MM.1S (cell line): ENCODE measurements at regions not wholly inside any gene's neighbourhood (a gene's known extent, or its start where the extent isn't known, plus 50 kb on each side); places are given as distances from the start of the nearest gene placed in this dataset.

Experiments used
- DNase-seq: peaks from one replicate; pipeline ENCODE4 v3.0.0-alpha.2; 2015
- H2AFZ ChIP-seq: fragments of 300-600 bp; sonication (generic); 2 replicates; pipeline ENCODE4 v1.6.0; 2016; ENCODE audit warnings: antibody characterized with exemption, low read length
- H3F3A ChIP-seq: fragments of 300-600 bp; sonication (generic); 2 replicates; pipeline ENCODE4 v1.6.1; 2016; ENCODE audit warnings: mild to moderate bottlenecking, antibody characterized with exemption, low read length, moderate library complexity, mixed read lengths; ENCODE audit not compliant: insufficient read depth
- H3K27ac ChIP-seq: fragments of 300-600 bp; sonication (generic); 2 replicates; pipeline ENCODE4 v1.5.1; 2016; ENCODE audit warnings: mild to moderate bottlenecking, low read length
- H3K27me3 ChIP-seq: fragments of 300-600 bp; sonication (generic); replicated peaks from 2 replicates; pipeline ENCODE4 v1.6.0; 2016; ENCODE audit warnings: low read length; ENCODE audit not compliant: insufficient read depth
- H3K36me3 ChIP-seq: fragments of 300-600 bp; sonication (generic); replicated peaks from 2 replicates; pipeline ENCODE4 v1.6.1; 2016; ENCODE audit warnings: mild to moderate bottlenecking, low read length, mixed read lengths; ENCODE audit not compliant: insufficient read depth
- H3K4me1 ChIP-seq: fragments of 300-600 bp; sonication (generic); 2 replicates; pipeline ENCODE4 v1.6.1; 2016; ENCODE audit warnings: low read length, mixed read lengths
- H3K4me2 ChIP-seq: fragments of 300-600 bp; sonication (generic); 2 replicates; pipeline ENCODE4 v1.6.0; 2016; ENCODE audit warnings: low read depth, low read length
- H3K4me3 ChIP-seq: fragments of 300-600 bp; sonication (generic); 2 replicates; pipeline ENCODE4 v1.5.1; 2016; ENCODE audit warnings: low read length, mixed read lengths
- H3K79me2 ChIP-seq: fragments of 300-600 bp; sonication (generic); 2 replicates; pipeline ENCODE4 v1.6.1; 2016; ENCODE audit warnings: mixed run types, low read length, mixed read lengths
- H3K9ac ChIP-seq: fragments of 300-600 bp; sonication (generic); 2 replicates; pipeline ENCODE4 v1.6.1; 2016; ENCODE audit warnings: low read length, mixed read lengths
- H3K9me2 ChIP-seq: fragments of 300-600 bp; sonication (generic); replicated peaks from 2 replicates; pipeline ENCODE4 v1.6.1; 2016; ENCODE audit warnings: mild to moderate bottlenecking, low read length, mixed read lengths; ENCODE audit not compliant: insufficient read depth
- H3K9me3 ChIP-seq: fragments of 300-600 bp; sonication (generic); replicated peaks from 2 replicates; pipeline ENCODE4 v1.6.1; 2016; ENCODE audit warnings: mild to moderate bottlenecking, low read length, mixed read lengths; ENCODE audit not compliant: insufficient read depth
- H4K20me1 ChIP-seq: fragments of 300-600 bp; sonication (generic); 2 replicates; pipeline ENCODE4 v1.6.1; 2016; ENCODE audit warnings: mild to moderate bottlenecking, low read length, moderate library complexity, mixed read lengths; ENCODE audit not compliant: insufficient read depth
- CTCF ChIP-seq: fragments of 300-600 bp; sonication (generic); IDR thresholded peaks from 2 replicates; pipeline ENCODE4 v1.5.1; 2016; ENCODE audit warnings: antibody characterized with exemption, low read length, mixed read lengths
- EZH2 ChIP-seq: fragments of 300-600 bp; sonication (generic); optimal IDR thresholded peaks from 2 replicates; pipeline ENCODE3; 2017; ENCODE audit warnings: low read depth, mild to moderate bottlenecking, antibody characterized with exemption, low read length, mixed read lengths
- EZH2phosphoT487 ChIP-seq: fragments of 300-600 bp; sonication (generic); IDR thresholded peaks from 2 replicates; pipeline ENCODE4 v1.6.1; 2018; ENCODE audit warnings: antibody characterized with exemption, low read length

- Histone ChIP-seq H2AFZ (no peak overlapping the region), H4K20me1 (no peaks in the 10 kb centered on the region), H3F3A (no peaks in the 10 kb centered on the region), H3K27me3 (no peaks in the 10 kb centered on the region), H3K4me1 (no peaks in the 10 kb centered on the region), H3K36me3 (no peaks in the 10 kb centered on the region), H3K4me3 (no peak overlapping the region), H3K9me3 (no peaks in the 10 kb centered on the region), H3K79me2 (no peaks in the 10 kb centered on the region), H3K9me2 (no peaks in the 10 kb centered on the region), H3K9ac (no peak overlapping the region), H3K27ac (no peak overlapping the region), H3K4me2 (no peak overlapping the region)
- no peak for DNase-seq
- TF ChIP-seq EZH2phosphoT487 (no peak), EZH2 (no peak), CTCF (no peak)
Measured at GRCh38 chr14:97385727-97386126, 588.5 kb downstream of the VRK1 start.

- Histone ChIP-seq H3K79me2 (no peaks in the 10 kb centered on the region), H3K4me3 (no peak overlapping the region), H3K36me3 (no peaks in the 10 kb centered on the region), H4K20me1 (no peaks in the 10 kb centered on the region), H3F3A (no peaks in the 10 kb centered on the region), H3K9me2 (no peaks in the 10 kb centered on the region), H3K4me1 (no peaks in the 10 kb centered on the region), H3K9ac (no peak overlapping the region), H3K27me3 (no peaks in the 10 kb centered on the region), H2AFZ (no peak overlapping the region), H3K4me2 (no peak overlapping the region), H3K9me3 (no peaks in the 10 kb centered on the region), H3K27ac (no peak overlapping the region)
- no peak for DNase-seq
- TF ChIP-seq EZH2 (no peak), EZH2phosphoT487 (no peak), CTCF (no peak)
Measured at GRCh38 chr14:97387252-97387874, 590.2 kb downstream of the VRK1 start.

- Histone ChIP-seq H3K9ac (no peak overlapping the region), H3F3A (no peaks in the 10 kb centered on the region), H3K36me3 (no peaks in the 10 kb centered on the region), H3K9me3 (no peaks in the 10 kb centered on the region), H3K4me3 (no peak overlapping the region), H4K20me1 (no peaks in the 10 kb centered on the region), H3K79me2 (no peaks in the 10 kb centered on the region), H3K4me2 (no peak overlapping the region), H3K27me3 (no peaks in the 10 kb centered on the region), H3K4me1 (no peaks in the 10 kb centered on the region), H2AFZ (no peak overlapping the region), H3K9me2 (no peaks in the 10 kb centered on the region), H3K27ac (no peak overlapping the region)
- TF ChIP-seq EZH2 (no peak), CTCF (no peak), EZH2phosphoT487 (no peak)
- no peak for DNase-seq
Measured at GRCh38 chr14:97388408-97388807, 591.2 kb downstream of the VRK1 start.
